GM23338 (cell line): ENCODE measurements at regions not wholly inside any gene's neighbourhood (a gene's known extent, or its start where the extent isn't known, plus 50 kb on each side); places are given as distances from the start of the nearest gene placed in this dataset.

Experiments used
- EZH2 ChIP-seq: fragments of 200-600 bp; sonication (generic); IDR thresholded peaks from one replicate; pipeline ENCODE4 v1.8.0; 2017; ENCODE audit warnings: antibody characterized with exemption, mild to moderate bottlenecking, low read depth; ENCODE audit not compliant: unreplicated experiment
- EZH2phosphoT487 ChIP-seq: fragments of 200-600 bp; sonication (generic); IDR thresholded peaks from one replicate; pipeline ENCODE4 v1.8.1; 2018; ENCODE audit warnings: antibody characterized with exemption; ENCODE audit not compliant: unreplicated experiment
- POLR2AphosphoS5 ChIP-seq: IDR thresholded peaks from 2 replicates; pipeline ENCODE4 v1.6.1; 2016; ENCODE audit warnings: antibody characterized with exemption, low read depth
- REST ChIP-seq: IDR thresholded peaks from one replicate; pipeline ENCODE4 v1.6.1; 2018; ENCODE audit warnings: antibody characterized with exemption; ENCODE audit not compliant: unreplicated experiment
- ZNF331 ChIP-seq: fragments of 250-450 bp; sonication (Bioruptor Pico); IDR thresholded peaks from 2 replicates; pipeline ENCODE4 v1.5.0; 2020; ENCODE audit warnings: low read depth, mild to moderate bottlenecking, moderate library complexity
- TF ChIP-seq, protein P1 (sequence below), 2 experiments: fragments of 200-600 bp in 1 of 2; sonication (generic) in 1 of 2; conservative IDR thresholded peaks; 2 replicates each; pipeline versions ENCODE4 v1.5.1 to v1.6.1; 2016 to 2017; ENCODE audit warnings: antibody characterized with exemption in 2 of 2, low read depth in 2 of 2, mild to moderate bottlenecking in 2 of 2, moderate library complexity in 1 of 2

DNA sequence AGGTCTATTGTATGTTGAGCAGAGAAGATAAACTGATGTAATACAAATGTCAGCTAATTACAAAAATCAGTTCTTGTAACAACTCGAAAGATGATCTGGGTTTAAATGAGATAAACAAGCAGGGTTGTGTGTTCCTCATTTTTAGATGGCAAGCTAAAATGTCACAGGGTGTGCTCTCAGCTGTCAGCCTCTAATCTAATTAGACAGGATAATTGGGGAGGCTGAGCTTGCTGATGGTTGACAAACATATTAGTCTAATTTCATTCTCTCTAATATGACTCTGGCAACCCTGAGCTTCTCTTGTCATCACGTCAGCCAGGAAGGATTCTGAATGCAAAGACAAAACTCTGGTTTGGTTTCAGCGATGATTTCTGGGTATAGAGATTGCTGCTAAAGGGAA lies 335.3 kb upstream of the KAZN start:
- TF ChIP-seq EZH2 (no peak), POLR2AphosphoS5 (no peak), EZH2phosphoT487 (no peak), REST (no peak), ZNF331 (CRISPR knock-in tag) (no peak)
- TF ChIP-seq, protein P1, sequence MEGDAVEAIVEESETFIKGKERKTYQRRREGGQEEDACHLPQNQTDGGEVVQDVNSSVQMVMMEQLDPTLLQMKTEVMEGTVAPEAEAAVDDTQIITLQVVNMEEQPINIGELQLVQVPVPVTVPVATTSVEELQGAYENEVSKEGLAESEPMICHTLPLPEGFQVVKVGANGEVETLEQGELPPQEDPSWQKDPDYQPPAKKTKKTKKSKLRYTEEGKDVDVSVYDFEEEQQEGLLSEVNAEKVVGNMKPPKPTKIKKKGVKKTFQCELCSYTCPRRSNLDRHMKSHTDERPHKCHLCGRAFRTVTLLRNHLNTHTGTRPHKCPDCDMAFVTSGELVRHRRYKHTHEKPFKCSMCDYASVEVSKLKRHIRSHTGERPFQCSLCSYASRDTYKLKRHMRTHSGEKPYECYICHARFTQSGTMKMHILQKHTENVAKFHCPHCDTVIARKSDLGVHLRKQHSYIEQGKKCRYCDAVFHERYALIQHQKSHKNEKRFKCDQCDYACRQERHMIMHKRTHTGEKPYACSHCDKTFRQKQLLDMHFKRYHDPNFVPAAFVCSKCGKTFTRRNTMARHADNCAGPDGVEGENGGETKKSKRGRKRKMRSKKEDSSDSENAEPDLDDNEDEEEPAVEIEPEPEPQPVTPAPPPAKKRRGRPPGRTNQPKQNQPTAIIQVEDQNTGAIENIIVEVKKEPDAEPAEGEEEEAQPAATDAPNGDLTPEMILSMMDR (conservative IDR thresholded peaks at IDR 0.05; ENCODE audit: low read depth in 2 of 2): no peak
